ENCODE measurements at regions not wholly inside any gene's neighbourhood (a gene's known extent, or its start where the extent isn't known, plus 50 kb on each side); places are given as distances from the start of the nearest gene placed in this dataset.
"Not testable (repeated sequence)": the region's sequence is repeated elsewhere in the genome, so short reads cannot be mapped to it uniquely, and the experiment has no call there.

- DNase-seq (ENCODE audit: low read depth), result no peak
Measured at GRCh38 chr12:115898670-115899069, 378.8 kb downstream of the MED13L start.

DNA sequence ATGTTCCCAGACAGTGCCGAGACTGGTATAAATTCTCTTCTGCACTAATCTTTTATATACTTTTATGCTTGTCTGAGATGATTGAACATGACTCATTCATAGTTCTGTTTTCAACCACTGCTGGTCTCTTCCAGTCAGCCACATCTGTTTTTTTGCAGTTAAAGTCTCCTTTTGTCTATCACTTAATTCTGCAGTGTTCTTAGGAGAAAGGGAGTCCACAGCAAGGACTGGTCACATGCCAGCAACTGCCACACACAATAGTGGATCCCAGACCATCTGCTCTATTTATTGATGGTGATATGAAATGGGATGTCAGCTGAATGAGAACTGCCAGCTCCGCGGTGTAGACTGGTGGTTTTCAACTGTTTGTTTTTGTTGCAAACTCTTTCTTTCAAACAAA is 379.8 kb downstream of the MED13L start:
- DNase-seq (ENCODE audit: low read depth), result no peak

DNA sequence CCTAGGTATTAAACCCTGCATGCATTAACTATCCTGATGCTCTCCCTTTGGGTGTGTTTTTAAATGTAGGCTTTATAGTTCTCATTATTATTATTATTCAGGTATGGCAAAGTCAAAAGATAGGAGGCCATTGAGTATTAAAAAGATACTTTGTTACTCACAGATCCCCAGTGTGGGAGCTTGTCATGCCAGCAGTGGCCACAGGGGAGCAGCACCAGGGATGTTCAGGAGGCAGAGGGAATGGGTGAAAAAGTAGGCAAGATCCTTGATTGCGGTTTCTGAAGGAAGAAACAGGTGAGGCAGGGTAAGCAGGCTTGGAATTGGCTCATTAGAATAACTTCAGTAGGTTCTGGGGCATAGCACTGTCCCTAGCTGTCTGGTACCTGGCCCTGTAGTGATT is 382.2 kb downstream of the MED13L start:
- DNase-seq (ENCODE audit: low read depth), result no peak

DNA sequence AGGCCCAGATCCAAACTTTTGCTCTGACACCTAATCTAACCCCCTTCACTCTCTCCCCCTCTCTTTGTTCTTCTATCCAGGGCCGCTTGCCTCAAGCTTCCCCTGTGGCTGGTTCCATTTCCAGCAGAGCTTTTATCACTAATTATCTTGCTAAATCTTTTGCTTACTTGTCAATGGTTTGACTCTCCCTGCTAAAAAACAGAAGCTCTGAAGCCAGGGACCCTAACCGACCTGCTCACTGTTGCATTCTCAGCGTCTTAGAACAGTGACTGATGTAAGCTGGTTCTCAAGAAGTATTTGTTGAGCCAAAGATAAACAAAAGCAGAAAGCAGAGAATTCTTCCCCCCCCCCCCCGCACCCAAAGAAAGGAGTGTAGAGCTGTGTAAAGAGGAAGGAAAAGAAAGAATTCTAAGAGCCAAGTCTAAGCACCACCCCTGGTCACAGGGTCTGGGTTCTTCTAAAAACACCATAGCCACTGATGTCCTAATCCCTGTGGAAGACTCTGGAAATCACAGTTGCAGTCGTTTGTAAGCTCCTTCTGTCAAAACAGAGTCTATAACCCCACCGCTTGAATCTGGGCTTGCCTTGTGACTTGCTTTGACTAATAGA is 385.8 kb downstream of the MED13L start:
- DNase-seq (ENCODE audit: low read depth), result no peak

GRCh38 chr12:115886666-115887065 is 390.8 kb downstream of the MED13L start:
- DNase-seq (ENCODE audit: low read depth), result no peak

DNA sequence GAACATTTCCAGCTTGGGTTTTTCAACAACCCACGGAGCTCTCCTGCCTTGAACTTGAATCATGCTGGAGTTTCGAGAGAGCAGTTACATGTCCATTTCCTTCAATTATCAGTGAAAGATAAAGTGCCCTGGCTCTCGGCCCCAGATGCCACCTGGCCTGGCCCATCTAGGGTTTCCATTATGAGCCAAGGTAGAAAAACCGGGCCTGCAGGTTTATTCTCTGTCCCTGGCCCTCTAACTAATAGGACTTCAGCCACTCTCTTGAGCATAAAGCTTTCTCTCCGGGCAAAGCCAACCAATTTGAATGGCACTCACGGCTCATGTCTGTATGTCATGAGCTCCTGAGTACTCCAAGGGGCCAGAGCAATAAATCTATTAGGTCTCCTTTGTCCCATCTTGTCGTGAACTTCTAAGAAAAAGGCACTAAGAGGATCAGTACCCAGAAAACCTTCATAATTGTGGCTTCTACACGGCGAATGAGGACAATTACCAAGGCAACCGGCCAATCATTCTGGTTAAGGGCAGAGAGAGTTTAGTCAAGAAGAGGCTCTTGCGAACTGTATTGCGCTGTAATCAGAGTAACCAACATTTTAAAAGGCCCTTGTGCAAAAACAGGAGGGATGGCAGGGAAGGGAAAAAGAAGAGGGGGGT is 392.3 kb downstream of the MED13L start:
- no peak for DNase-seq (ENCODE audit: low read depth)

GRCh38 chr12:115882936-115883335 is 394.6 kb downstream of the MED13L start:
- DNase-seq (ENCODE audit: low read depth), result no peak

DNA sequence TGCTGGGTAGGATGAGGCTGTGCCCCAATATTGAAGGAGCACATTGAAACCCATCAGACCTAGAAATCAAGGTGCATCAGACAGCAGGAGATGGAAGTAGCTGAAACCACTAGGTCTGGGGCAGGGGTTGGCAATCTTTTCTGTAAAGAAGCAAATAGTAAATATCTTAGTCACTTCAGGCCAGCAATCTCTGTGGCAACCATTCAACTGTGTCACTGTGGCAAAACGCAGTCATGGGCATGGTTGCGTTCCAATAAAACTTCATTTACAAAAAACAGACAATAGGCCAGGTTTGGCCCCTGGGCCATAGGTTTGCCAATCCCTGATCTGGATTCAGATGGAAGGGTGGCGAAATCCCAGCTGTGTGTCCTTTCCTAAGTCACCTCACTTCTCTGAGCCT is 397.3 kb downstream of the MED13L start:
- no peak for DNase-seq (ENCODE audit: low read depth)

GRCh38 chr12:115879354-115879753 is 398.1 kb downstream of the MED13L start:
- DNase-seq (ENCODE audit: low read depth), result no peak

GRCh38 chr12:115873451-115874082 is 403.9 kb downstream of the MED13L start:
- no peak for DNase-seq (ENCODE audit: low read depth)

DNA sequence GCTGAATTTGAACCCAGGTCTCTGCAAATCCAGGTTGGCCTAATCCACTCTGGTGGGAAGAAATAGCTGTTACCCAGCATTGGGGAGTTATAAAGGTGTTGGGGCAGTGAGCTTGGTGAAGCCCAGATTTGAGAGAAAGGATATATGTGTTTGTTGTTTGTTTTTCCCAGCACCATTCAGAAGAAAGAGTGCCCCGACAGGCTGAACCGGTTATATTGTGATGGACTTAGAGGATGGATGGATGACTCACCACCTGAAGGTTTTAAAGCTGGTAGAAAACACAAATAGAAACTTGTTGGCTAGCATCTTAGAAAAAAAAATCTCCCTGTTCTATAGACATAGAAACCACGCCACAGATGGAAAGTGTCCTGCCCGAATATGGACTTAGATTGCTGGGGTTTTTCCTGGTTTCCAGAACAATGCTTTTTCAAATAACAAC is 404.6 kb downstream of the MED13L start:
- no peak for DNase-seq (ENCODE audit: low read depth)

DNA sequence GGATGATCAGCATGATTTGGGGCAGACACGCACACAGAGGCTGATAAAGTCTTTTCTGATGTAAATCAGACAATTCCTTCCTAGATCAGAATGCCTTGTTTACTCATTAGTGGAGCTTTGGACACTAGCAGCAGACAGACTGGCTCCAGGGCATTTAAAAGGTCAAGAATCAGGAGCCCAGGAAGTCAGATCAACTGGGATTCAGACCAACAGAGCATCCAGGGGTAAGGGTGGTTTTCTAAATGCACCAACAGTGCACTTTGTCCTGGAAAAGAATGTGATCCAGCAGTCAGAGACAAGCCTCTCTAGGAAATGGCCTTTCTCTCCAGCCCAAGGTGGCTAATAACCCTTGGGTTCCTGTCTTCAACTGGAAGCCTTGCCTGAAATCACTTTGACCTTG is 405.3 kb downstream of the MED13L start:
- DNase-seq (ENCODE audit: low read depth), result no peak

DNA sequence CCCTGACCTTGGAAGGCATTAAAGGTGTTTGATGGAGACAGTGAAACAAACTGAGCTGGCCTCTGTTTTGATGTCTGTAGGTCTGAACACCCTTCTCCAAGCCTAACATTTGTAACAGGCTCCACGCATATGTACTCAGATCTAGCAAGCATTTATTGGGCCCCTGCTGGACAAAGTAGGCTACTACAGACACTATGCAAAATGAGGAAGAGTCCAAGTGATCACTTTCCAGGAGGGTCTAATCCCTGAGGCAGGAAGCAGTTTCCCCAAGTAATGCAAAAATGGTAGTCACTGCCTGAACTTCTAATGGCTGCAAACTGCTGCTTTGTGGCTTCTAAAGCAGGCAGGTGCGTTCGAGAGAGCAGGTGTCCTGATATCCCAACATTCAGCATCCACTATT is 405.8 kb downstream of the MED13L start:
- DNase-seq (ENCODE audit: low read depth), result peak; percentile 3

DNA sequence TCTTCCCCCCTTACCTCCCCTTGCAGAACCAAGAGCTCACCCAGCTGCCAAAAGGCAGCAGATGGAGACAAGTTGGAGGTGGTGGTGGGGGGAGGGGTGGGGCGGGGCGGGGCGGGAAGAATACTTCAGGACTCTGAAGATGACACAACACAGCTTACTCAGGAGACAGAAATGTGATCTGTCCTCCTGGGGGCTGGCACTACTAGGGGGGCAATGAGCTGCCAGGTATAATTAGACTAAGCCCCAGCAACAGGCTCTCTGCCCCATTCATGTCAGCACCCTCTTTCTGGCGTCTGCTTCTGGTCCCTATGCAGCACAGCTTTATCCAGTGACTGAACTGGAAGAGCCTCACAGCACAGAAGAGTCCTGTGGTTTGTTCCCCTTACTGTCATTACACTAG is 407.0 kb downstream of the MED13L start:
- no peak for DNase-seq (ENCODE audit: low read depth)

DNA sequence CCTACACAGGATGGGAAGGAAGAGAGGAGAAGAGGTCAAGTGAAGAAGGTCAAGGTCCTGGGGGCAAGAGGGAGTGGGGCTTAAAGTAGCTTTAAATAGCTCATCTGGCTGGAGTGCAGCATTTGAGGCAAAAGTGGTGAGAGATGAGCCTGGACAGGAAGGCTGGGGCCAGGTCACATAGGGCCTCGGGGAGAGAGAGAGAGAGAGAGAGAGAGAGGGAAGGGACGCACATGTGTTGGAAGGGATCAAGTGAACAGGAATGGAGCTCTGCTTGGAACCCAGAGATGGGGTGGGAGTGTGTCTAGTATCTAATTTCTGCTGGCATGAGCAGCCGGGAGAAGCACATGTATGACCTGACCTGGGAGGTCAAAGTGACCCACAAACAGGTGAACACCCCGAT is 407.5 kb downstream of the MED13L start:
- no peak for DNase-seq (ENCODE audit: low read depth)

DNA sequence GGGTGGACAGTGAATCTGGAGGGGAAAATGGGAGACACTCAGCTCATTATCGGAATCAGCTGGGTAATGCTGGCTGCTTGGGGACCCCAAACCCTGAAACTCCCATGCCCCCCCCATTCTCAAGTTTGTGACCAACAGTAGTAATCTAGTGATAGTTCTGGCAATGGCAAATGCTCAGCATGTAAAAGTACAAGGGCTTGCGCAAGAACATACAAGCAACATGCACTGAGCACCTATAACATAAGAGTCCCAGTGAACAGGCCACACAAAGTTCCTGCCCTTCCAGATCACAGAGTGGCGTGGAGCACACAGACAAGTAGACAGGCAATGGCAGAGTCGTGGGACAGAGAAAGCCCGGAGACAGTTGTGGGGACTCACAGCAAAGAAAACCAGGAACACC is 407.9 kb downstream of the MED13L start:
- DNase-seq (ENCODE audit: low read depth), result no peak

GRCh38 chr12:115868624-115869023 is 408.9 kb downstream of the MED13L start:
- no peak for DNase-seq (ENCODE audit: low read depth)

DNA sequence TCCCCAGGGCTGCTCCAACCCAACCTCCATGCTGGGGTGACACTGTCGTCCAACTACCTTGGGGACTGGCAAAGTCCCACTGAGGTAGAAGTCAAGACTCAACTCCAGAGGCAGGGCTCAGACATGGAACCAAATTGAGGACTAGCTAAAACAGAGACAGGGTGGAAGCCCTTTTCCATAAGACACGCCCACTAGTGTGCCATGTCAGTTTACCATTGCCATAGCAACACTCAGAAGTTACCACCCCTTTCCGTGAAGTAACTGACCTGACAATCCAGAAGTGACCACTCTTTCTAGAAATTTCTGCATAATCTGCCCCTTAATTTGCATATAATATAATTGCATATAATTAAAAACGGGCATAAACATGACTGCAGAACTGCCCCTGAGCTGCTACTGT is 409.6 kb downstream of the MED13L start:
- DNase-seq (ENCODE audit: low read depth), result no peak

DNA sequence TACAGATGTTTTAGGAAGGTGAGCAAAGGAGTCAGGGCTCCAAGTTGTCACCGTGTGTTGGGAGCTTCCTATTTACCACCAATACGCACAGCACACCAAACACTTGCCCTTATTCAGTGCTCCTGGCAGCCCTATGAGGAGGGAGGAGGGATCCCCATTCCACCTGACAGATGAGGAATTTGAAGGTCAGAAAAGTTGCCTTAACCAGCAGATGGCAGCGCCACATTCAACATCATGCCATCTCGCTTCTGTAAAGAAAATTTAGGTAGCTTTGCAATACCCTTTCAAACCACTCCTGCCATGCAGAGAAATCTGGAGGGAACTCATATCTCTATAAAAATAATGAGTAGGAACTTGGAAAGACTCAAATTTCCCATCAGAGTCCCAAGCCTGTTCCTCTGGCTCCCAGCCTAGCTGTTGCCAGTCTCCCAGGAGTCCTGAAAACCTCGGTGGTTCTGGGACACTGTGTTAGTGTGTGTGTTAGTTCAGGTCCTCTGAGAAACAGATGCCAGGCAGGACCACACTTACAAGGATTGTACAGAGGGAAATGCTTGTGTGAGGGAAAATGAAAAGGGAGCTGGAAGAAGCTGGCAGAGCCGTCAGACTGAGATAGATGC is 410.5 kb downstream of the MED13L start:
- DNase-seq (ENCODE audit: low read depth), result no peak

- DNase-seq (ENCODE audit: low read depth), result not testable (repeated sequence)
Measured at GRCh38 chr12:115866281-115866680, 411.2 kb downstream of the MED13L start.

GRCh38 chr12:115864396-115864795 is 413.1 kb downstream of the MED13L start:
- DNase-seq (ENCODE audit: low read depth), result no peak

DNA sequence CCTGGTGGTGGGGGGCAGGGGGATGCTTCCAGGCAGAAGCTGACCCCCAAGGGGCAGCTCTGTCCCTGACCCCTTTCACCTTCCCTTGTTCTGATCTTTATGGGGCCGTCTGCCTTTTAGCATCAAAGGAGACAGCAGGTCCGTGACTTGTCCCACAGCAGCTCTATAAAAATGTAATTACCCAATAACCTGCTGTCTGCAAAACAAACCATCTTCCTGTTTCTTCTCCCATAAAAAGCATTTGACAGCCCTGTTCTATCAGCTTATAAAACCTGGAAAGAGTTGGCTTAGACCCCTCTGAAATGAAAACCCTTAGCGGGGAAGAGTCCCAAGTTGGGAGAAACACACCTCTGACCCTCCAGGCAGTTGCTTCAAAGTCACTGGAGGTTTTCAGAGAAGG is 416.9 kb downstream of the MED13L start:
- no peak for DNase-seq (ENCODE audit: low read depth)

DNA sequence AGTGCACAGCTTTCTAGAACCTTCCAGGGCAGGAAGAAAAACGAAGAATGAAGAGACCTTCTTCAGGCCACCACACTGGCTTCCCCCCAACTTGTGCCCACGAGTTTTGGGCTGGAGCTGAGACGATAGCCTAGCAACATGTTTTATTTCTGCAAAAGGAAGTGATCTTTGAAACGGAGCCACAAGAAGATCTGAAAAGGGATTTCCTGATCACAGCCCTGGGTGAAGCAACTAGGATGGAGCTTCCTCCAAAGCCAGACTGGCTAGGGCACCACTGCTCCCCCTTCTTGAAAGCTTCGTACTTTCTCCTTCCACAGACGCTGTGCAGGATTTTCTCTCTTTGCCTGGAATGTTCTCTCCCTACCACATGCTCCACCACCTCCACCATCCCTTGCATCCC is 418.3 kb downstream of the MED13L start:
- DNase-seq (ENCODE audit: low read depth), result no peak
